ENCODE measurements at regions not wholly inside any gene's neighbourhood (a gene's known extent, or its start where the extent isn't known, plus 50 kb on each side); places are given as distances from the start of the nearest gene placed in this dataset.

DNA sequence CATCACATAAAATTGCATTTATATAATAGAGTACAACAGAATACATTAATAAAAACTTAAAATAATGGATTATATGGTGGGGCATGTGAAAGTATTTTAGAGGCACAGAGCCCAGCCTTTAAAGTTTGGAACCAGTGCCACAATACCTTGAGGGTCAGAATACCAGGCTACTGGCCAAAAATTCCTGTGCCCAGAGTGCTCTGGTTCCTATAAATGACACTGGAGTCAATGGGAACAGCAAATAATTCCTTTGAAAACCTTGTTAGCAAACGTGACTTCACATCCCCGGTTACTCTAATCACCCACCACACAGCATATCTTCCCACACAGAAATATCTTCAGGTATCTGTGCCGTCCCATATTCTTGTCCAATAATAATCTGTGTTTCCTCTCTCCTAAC is 1242.6 kb downstream of the DIAPH3 start:
- H3K4me3 ChIP-seq (replicated peaks; ENCODE audit: low read depth, low read length) = no peak overlapping the region
- TF ChIP-seq CTCF (IDR thresholded peaks at IDR 0.05; ENCODE audit: low read depth, low read length, missing control alignments) = no peak
- no peak for DNase-seq (ENCODE audit: extremely low read depth, low read depth)

DNA sequence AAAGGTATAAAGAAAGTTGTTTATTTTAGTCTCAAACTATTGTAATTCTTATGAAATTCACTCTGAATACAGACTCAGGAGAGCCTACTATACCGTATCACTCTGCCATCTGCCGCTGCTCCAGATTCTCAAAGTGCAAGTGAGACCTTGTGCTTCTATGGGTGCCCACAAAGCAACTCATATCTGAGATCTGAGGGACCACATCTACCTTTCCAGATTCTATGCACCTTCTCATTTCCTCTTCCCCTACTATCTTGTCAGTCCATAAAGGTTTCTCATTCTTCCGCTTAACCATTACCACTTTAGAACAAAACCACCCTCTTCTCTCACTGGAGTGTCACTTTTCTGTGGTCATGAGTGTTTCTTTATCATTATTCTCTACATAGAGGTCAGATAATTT is 1236.9 kb downstream of the DIAPH3 start:
- H3K4me3 ChIP-seq (replicated peaks; ENCODE audit: low read depth, low read length) = no peak overlapping the region
- no peak for TF ChIP-seq CTCF (IDR thresholded peaks at IDR 0.05; ENCODE audit: low read depth, low read length, missing control alignments)
- DNase-seq (ENCODE audit: extremely low read depth, low read depth) = no peak

DNA sequence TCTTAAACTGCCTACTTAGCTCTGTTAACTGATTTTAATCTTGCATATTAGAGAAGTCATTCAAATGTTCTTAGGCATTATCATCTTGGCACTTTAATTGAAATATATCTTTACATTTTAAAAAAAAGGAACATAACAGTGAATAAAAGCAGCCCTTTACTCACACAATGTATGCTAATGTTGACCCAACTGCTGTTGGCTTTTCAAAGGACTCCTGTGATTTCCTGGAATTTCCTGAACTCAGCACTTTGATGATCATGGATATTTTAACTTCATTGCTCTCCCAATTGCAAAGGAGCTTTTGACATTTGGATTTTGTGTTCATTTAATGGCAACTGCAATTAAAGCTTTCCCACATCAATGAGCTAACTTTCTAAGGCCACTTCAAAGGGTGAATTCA is 1230.3 kb downstream of the DIAPH3 start:
- no peak for DNase-seq (ENCODE audit: extremely low read depth, low read depth)
- H3K4me3 ChIP-seq (replicated peaks; ENCODE audit: low read depth, low read length) = no peak overlapping the region
- no peak for TF ChIP-seq CTCF (IDR thresholded peaks at IDR 0.05; ENCODE audit: low read depth, low read length, missing control alignments)

DNA sequence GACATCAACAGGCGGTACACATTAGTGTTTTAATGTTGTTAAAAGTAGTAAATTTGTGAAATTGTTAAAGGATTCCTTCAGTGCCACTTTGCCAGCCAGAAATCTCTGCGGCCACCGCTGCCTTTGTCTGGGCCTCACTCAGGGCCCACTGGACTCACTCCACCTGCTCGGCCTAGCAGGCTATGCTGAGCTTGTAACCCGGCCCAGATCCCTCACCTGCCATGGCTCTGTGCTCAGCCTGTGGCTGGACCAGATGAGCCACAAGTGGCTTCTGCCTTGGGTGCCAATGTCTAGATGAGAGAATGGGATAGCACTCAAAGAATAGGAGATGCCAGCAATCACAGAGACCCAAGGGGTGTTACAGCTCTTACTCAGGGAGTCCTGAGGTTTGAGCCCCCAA is 1228.0 kb downstream of the DIAPH3 start:
- TF ChIP-seq CTCF (IDR thresholded peaks at IDR 0.05; ENCODE audit: low read depth, low read length, missing control alignments) = no peak
- no peak for DNase-seq (ENCODE audit: extremely low read depth, low read depth)
- no peak overlapping the region for H3K4me3 ChIP-seq (replicated peaks; ENCODE audit: low read depth, low read length)

DNA sequence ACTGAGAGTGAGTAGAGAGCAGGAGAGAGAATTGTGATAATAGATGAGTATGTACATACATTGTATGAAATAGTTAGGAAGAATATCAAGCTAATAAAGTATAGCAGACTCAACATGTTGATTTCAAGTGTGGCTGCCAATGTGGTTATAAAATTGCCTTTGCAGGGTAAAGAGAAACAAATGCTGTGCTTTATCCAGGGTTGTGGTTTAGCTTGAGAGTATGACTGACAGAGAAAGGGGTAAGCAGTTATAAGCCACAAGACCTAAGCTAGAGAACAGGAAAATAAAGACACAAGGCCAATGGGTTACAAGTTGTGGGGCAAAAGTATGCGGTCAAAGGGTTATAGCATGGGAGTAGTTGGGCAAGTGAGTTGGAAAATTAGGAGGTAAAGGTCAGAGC is 1217.5 kb downstream of the DIAPH3 start:
- no peak for DNase-seq (ENCODE audit: extremely low read depth, low read depth)
- no peak overlapping the region for H3K4me3 ChIP-seq (replicated peaks; ENCODE audit: low read depth, low read length)
- TF ChIP-seq CTCF (IDR thresholded peaks at IDR 0.05; ENCODE audit: low read depth, low read length, missing control alignments) = no peak

GRCh38 chr13:58949646-58950045 is 1214.1 kb downstream of the DIAPH3 start:
- no peak for DNase-seq (ENCODE audit: extremely low read depth, low read depth)
- TF ChIP-seq CTCF (IDR thresholded peaks at IDR 0.05; ENCODE audit: low read depth, low read length, missing control alignments) = no peak
- no peak overlapping the region for H3K4me3 ChIP-seq (replicated peaks; ENCODE audit: low read depth, low read length)

- TF ChIP-seq CTCF (IDR thresholded peaks at IDR 0.05; ENCODE audit: low read depth, low read length, missing control alignments) = no peak
- no peak for DNase-seq (ENCODE audit: extremely low read depth, low read depth)
- H3K4me3 ChIP-seq (replicated peaks; ENCODE audit: low read depth, low read length) = no peak overlapping the region
Observed at GRCh38 chr13:58950911-58951310, 1212.8 kb downstream of the DIAPH3 start.
